ENCODE measurements at regions not wholly inside any gene's neighbourhood (a gene's known extent, or its start where the extent isn't known, plus 50 kb on each side); places are given as distances from the start of the nearest gene placed in this dataset.
A peak's percentile ranks its signal among the peaks of the same experiment; 100 is the strongest.

DNA sequence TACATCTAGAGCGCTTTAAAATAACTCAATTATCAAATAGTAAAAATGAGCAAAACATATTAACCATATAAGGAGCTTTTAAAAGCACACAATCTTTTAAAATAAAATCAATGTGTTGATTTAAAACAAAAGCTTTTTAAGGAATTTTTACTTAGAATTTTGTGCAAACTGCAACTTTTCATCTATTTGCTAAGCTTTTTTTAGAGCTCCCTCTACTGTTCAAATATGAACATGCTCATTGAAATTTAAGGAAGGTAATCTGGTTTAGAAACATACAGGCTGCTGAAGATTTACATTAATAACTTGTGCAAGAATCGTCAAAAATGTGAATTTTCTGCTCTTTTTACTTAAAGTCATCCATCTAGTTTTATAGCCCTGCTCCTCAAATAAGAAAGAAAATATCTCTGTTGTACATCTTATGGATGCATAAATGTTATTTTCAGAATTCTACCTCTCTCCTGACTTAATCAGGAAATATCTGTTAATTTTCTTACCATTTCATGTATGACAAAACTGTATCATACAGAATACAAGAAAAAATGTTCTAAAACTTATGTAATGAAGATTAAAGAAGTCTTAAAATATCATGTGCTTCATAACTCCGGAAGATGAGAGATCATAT, 469.4 kb upstream of the ROBO2 start:
- DNase-seq (ENCODE audit: low read depth, low spot score), result peak; percentile 34
- TF ChIP-seq, protein P1, sequence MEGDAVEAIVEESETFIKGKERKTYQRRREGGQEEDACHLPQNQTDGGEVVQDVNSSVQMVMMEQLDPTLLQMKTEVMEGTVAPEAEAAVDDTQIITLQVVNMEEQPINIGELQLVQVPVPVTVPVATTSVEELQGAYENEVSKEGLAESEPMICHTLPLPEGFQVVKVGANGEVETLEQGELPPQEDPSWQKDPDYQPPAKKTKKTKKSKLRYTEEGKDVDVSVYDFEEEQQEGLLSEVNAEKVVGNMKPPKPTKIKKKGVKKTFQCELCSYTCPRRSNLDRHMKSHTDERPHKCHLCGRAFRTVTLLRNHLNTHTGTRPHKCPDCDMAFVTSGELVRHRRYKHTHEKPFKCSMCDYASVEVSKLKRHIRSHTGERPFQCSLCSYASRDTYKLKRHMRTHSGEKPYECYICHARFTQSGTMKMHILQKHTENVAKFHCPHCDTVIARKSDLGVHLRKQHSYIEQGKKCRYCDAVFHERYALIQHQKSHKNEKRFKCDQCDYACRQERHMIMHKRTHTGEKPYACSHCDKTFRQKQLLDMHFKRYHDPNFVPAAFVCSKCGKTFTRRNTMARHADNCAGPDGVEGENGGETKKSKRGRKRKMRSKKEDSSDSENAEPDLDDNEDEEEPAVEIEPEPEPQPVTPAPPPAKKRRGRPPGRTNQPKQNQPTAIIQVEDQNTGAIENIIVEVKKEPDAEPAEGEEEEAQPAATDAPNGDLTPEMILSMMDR (IDR thresholded peaks at IDR 0.05; ENCODE audit: low read depth, low read length), result peak; percentile 62

DNA sequence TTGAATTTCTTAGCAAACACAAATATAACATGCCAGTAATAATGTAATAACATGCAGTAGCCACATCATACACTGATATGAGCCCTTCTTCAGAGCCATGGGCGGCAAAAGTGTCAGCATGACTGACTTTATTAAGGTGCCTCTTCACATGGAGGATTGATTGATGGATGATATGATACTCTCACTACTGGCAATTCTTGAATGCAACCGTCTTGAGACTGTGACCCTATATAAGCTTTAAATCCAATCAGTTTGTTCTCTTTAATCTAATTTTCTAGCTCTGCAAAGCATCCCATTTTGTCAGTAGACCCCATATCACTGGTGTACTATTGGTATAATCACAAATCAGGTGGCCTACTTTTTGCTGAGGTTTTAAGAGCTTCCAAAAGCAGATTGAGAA, 463.7 kb upstream of the ROBO2 start:
- no peak for DNase-seq (ENCODE audit: low read depth, low spot score)
- in situ Hi-C loops (cut with HindIII; ENCODE audit: low sequenced_read_pairs), result no loop called here
- TF ChIP-seq, protein P1 (IDR thresholded peaks at IDR 0.05; ENCODE audit: low read depth, low read length), result no peak
- no peak overlapping the region for H3K4me3 ChIP-seq (ENCODE audit: low read depth, low read length)

More for the DNA sequence above, 469.4 kb upstream of the ROBO2 start:
- in situ Hi-C loops (cut with HindIII; ENCODE audit: low sequenced_read_pairs), result no loop called here
- H3K4me3 ChIP-seq (ENCODE audit: low read depth, low read length), result no peak overlapping the region

DNA sequence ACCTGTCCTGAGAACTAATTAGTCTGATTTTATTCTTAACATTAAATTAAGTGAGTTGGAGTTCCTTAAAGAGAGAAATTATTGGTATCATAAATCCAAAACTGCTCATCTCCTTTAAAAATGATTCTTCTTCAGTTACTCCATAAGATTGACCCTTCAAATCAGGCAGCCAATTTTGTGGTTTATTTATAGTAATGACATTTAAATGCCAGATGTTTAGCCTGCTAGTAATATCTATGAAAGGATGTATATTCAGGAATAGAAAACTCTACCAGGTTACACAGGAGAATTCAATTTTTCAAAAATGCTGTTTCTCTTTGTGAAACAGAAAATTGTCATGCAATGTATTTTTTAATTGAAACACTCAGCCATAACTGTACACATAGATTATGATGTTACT, 457.8 kb upstream of the ROBO2 start:
- in situ Hi-C loops (cut with HindIII; ENCODE audit: low sequenced_read_pairs), result no loop called here
- TF ChIP-seq, protein P1 (IDR thresholded peaks at IDR 0.05; ENCODE audit: low read depth, low read length), result no peak
- no peak overlapping the region for H3K4me3 ChIP-seq (ENCODE audit: low read depth, low read length)
- no peak for DNase-seq (ENCODE audit: low read depth, low spot score)

DNA sequence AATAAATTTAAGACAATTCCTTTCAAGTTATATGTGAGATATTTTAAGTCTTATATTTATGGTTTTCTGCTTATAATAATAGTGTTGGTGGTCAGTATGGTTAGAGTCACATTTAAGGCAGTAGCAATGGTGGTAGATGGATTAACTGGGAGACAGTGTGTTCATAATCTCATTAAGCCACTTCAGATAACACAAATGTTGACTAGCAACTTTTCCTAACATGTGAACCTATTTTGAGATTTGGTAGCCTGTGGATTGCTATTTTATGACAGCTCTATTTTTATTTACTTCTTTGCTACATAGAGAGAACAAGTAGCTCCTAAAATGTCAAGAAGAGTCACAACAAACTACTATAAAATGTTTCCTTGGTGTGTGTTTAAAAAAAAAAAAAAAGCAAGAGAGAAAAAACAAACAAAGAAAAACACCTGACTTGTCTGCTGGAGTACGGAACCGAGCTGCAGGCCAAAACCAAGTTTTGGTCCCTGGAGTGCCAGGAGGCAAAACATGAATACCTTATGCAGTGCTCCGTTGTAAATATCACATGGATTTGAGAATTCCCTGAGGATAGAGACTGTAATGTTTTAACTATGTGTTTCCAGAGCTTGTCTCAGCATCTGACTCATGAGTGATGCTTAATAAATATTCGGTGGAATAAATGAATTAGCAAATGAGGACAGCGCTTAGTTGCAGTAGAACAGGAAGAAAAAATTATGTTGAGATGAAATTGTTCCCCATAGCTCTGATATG, 457.1 kb upstream of the ROBO2 start:
- no peak overlapping the region for H3K4me3 ChIP-seq (ENCODE audit: low read depth, low read length)
- no peak for DNase-seq (ENCODE audit: low read depth, low spot score)
- TF ChIP-seq, protein P1 (IDR thresholded peaks at IDR 0.05; ENCODE audit: low read depth, low read length), result no peak
- in situ Hi-C loops (cut with HindIII; ENCODE audit: low sequenced_read_pairs), result no loop called here

DNA sequence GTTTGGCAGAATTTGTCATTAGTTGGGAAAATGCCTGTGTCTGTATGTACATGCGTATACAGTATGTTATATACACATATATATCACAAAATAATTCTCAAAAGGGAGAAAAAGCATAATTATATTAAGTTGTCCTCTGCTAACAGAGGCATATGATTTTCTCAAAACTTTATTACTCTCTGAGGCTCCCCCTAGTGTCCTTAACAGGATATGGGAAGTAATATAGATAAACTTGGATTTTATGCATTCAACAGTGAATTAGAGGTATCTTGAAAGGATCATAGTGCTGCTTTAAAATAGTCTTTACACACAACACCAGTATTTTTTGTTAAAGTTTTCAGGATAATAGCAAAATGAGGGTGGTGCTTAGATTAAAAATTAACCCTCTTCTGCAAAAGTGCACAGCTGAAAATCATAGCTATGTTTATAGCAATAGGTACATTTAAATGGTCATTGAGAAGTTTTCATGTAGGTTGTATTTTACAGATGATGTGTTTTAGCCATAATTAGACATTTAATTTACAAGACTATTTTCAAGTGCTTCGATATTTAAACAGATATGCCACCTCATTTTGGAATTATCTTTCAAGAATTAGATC, 454.0 kb upstream of the ROBO2 start:
- in situ Hi-C loops (cut with HindIII; ENCODE audit: low sequenced_read_pairs), result no loop called here
- H3K4me3 ChIP-seq (ENCODE audit: low read depth, low read length), result no peak overlapping the region
- TF ChIP-seq, protein P1 (IDR thresholded peaks at IDR 0.05; ENCODE audit: low read depth, low read length), result peak; percentile 62
- DNase-seq (ENCODE audit: low read depth, low spot score), result peak; percentile 11

DNA sequence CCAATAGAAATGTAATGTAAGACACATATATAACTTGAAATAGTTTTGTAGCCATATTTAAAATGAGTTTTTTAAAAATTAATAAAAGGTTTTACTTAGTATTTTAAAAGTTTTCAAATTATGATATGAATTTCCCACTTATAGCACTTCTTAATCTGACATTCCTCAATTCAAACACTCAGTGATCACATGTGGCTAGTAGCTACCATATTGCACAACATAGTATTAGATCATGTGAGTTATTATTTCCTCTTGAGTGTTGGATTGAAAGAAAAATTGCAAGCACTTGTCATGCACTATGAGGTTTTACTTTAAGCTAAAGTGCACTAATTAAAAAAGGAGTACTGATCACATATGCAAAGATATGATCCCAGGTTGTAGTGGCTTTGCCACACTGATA, 453.4 kb upstream of the ROBO2 start:
- in situ Hi-C loops (cut with HindIII; ENCODE audit: low sequenced_read_pairs), result no loop called here
- TF ChIP-seq, protein P1 (IDR thresholded peaks at IDR 0.05; ENCODE audit: low read depth, low read length), result no peak
- H3K4me3 ChIP-seq (ENCODE audit: low read depth, low read length), result no peak overlapping the region
- DNase-seq (ENCODE audit: low read depth, low spot score), result no peak
